ENCODE measurements at regions not wholly inside any gene's neighbourhood (a gene's known extent, or its start where the extent isn't known, plus 50 kb on each side); places are given as distances from the start of the nearest gene placed in this dataset.
"Not testable (repeated sequence)": the region's sequence is repeated elsewhere in the genome, so short reads cannot be mapped to it uniquely, and the experiment has no call there.

GRCh38 chr2:242004223-242004901 is 134.8 kb downstream of the RTP5 start:
- DNase-seq (ENCODE audit: low spot score) = no peak

- no peak for DNase-seq (ENCODE audit: low spot score)
These were observed 135.3 kb downstream of the RTP5 start for GRCh38 chr2:242004902-242005230.

- DNase-seq (ENCODE audit: low spot score) = not testable (repeated sequence)
These were observed 136.6 kb downstream of the RTP5 start for GRCh38 chr2:242006091-242006634.

- DNase-seq (ENCODE audit: low spot score) = not testable (repeated sequence)
These were observed 139.4 kb downstream of the RTP5 start for GRCh38 chr2:242008908-242009307.

- not testable (repeated sequence) for DNase-seq (ENCODE audit: low spot score)
These were observed 140.3 kb downstream of the RTP5 start for GRCh38 chr2:242009846-242010245.

- DNase-seq (ENCODE audit: low spot score) = not testable (repeated sequence)
These were observed 141.0 kb downstream of the RTP5 start for GRCh38 chr2:242010252-242011166.

- DNase-seq (ENCODE audit: low spot score) = no peak
These were observed 141.6 kb downstream of the RTP5 start for GRCh38 chr2:242011167-242011513.

- no peak for DNase-seq (ENCODE audit: low spot score)
These were observed 142.0 kb downstream of the RTP5 start for GRCh38 chr2:242011516-242011915.

- DNase-seq (ENCODE audit: low spot score) = no peak
These were observed 142.6 kb downstream of the RTP5 start for GRCh38 chr2:242011991-242012764.

GRCh38 chr2:242012956-242013764 is 143.6 kb downstream of the RTP5 start:
- DNase-seq (ENCODE audit: low spot score) = no peak

- no peak for DNase-seq (ENCODE audit: low spot score)
These were observed 144.2 kb downstream of the RTP5 start for GRCh38 chr2:242013771-242014170.

GRCh38 chr2:242015108-242016065 is 145.9 kb downstream of the RTP5 start:
- no peak for DNase-seq (ENCODE audit: low spot score)

GRCh38 chr2:242017086-242017485 is 147.6 kb downstream of the RTP5 start:
- no peak for DNase-seq (ENCODE audit: low spot score)

GRCh38 chr2:242018416-242018815 is 148.9 kb downstream of the RTP5 start:
- not testable (repeated sequence) for DNase-seq (ENCODE audit: low spot score)

- no peak for DNase-seq (ENCODE audit: low spot score)
These were observed 149.8 kb downstream of the RTP5 start for GRCh38 chr2:242019344-242019743.

GRCh38 chr2:242020196-242021004 is 150.9 kb downstream of the RTP5 start:
- peak; percentile 21 for DNase-seq (ENCODE audit: low spot score)

GRCh38 chr2:242022550-242023290 is 153.2 kb downstream of the RTP5 start:
- DNase-seq (ENCODE audit: low spot score) = no peak

- DNase-seq (ENCODE audit: low spot score) = no peak
These were observed 155.3 kb downstream of the RTP5 start for GRCh38 chr2:242024751-242025355.
